ENCODE measurements at regions not wholly inside any gene's neighbourhood (a gene's known extent, or its start where the extent isn't known, plus 50 kb on each side); places are given as distances from the start of the nearest gene placed in this dataset.

DNA sequence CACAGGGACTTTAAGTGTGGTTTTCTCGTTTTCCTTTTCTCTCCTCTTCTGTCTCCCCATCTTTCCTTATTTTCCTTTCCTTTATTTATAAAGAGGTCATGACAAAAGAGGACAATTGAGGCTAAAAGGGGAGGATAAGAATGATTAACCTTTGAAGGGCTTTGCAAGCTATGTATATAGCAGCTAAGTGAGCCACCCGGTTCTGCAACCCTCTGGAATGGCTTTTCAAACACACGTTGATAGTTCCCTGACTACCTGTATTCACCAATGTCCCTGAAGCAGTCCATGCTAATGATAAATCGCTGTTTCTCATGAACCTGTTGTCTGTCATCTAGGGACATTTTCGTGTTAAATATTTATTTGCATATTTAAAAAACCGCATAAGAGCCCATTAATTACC lies 124.4 kb upstream of the RALGAPA2 start:
- TF ChIP-seq, protein P1, sequence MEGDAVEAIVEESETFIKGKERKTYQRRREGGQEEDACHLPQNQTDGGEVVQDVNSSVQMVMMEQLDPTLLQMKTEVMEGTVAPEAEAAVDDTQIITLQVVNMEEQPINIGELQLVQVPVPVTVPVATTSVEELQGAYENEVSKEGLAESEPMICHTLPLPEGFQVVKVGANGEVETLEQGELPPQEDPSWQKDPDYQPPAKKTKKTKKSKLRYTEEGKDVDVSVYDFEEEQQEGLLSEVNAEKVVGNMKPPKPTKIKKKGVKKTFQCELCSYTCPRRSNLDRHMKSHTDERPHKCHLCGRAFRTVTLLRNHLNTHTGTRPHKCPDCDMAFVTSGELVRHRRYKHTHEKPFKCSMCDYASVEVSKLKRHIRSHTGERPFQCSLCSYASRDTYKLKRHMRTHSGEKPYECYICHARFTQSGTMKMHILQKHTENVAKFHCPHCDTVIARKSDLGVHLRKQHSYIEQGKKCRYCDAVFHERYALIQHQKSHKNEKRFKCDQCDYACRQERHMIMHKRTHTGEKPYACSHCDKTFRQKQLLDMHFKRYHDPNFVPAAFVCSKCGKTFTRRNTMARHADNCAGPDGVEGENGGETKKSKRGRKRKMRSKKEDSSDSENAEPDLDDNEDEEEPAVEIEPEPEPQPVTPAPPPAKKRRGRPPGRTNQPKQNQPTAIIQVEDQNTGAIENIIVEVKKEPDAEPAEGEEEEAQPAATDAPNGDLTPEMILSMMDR (IDR thresholded peaks at IDR 0.05 in 8 of 11, conservative IDR thresholded peaks at IDR 0.05 in 3 of 11): no peak
- TF ChIP-seq POLR2AphosphoS5 (IDR thresholded peaks at IDR 0.05): no peak

Measured in spleen (tissue), 7 donors.